C4-2B (cell line): ENCODE measurements at regions not wholly inside any gene's neighbourhood (a gene's known extent, or its start where the extent isn't known, plus 50 kb on each side); places are given as distances from the start of the nearest gene placed in this dataset.

ENCODE experiments used
- H3K27ac ChIP-seq: fragments of 450-650 bp; 2 replicates; pipeline ENCODE4 v1.5.1; 2017
- ZFX ChIP-seq: fragments of 450-650 bp; IDR thresholded peaks from 2 replicates; pipeline ENCODE4 v1.6.1; 2017
- TF ChIP-seq, protein P1 (sequence below): fragments of 450-650 bp; conservative IDR thresholded peaks from 2 replicates; pipeline ENCODE4 v1.5.1; 2017; ENCODE audit warnings: mild to moderate bottlenecking

- no peak overlapping the region for H3K27ac ChIP-seq
- no peak for TF ChIP-seq ZFX
- TF ChIP-seq, protein P1, sequence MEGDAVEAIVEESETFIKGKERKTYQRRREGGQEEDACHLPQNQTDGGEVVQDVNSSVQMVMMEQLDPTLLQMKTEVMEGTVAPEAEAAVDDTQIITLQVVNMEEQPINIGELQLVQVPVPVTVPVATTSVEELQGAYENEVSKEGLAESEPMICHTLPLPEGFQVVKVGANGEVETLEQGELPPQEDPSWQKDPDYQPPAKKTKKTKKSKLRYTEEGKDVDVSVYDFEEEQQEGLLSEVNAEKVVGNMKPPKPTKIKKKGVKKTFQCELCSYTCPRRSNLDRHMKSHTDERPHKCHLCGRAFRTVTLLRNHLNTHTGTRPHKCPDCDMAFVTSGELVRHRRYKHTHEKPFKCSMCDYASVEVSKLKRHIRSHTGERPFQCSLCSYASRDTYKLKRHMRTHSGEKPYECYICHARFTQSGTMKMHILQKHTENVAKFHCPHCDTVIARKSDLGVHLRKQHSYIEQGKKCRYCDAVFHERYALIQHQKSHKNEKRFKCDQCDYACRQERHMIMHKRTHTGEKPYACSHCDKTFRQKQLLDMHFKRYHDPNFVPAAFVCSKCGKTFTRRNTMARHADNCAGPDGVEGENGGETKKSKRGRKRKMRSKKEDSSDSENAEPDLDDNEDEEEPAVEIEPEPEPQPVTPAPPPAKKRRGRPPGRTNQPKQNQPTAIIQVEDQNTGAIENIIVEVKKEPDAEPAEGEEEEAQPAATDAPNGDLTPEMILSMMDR, result no peak
These were observed 496.9 kb upstream of the CAMK1G start for GRCh38 chr1:209086486-209087192.

DNA sequence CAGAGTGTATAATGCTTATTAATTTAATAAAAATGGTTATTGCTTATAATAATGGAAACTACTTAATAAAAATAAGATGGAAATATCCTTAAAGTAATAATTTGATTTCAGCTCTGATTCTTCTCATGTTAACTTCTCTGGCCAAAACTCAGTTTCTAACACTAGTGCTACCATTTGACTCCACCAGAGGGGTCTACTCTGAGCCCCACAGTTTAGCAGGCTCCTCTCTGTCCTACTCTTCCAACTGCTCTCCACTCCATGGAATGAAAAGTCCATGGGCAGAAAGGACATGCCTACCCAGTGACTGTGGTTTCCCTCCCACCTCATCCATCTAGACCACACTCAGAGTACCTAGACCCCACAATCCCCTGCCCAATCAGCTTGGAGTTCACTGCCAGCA is 489.1 kb upstream of the CAMK1G start:
- TF ChIP-seq, protein P1, result no peak
- TF ChIP-seq ZFX, result no peak
- no peak overlapping the region for H3K27ac ChIP-seq

GRCh38 chr1:209095627-209096595 is 487.6 kb upstream of the CAMK1G start:
- TF ChIP-seq, protein P1, result no peak
- TF ChIP-seq ZFX, result no peak
- no peak overlapping the region for H3K27ac ChIP-seq

- H3K27ac ChIP-seq, result no peak overlapping the region
- TF ChIP-seq, protein P1, result no peak
These were observed 483.1 kb upstream of the CAMK1G start for GRCh38 chr1:209100460-209100859.

- TF ChIP-seq, protein P1, result no peak
- TF ChIP-seq ZFX, result no peak
These were observed 482.4 kb upstream of the CAMK1G start for GRCh38 chr1:209101106-209101505.

DNA sequence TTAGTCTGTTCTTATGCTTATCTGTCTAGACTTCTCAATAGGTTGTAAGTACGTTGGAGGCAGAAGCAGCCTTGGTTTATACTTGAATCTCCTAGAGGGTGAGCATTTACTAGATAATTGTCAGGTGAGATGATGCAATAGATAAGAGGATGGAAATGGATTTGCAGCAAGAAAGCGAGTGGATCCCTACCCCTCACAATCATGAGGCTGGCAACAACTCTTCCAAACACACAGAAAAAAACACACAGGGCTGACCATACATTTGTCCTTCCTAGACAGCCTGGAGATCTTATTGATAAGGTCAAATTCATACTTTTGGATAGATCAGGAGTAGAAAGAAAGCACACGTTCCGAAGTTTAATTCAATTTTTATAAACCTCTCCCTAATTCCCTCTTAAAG is 481.4 kb upstream of the CAMK1G start:
- no peak overlapping the region for H3K27ac ChIP-seq
- no peak for TF ChIP-seq ZFX
- TF ChIP-seq, protein P1, result no peak

More at GRCh38 chr1:209101106-209101505, 482.4 kb upstream of the CAMK1G start:
- H3K27ac ChIP-seq, result no peak overlapping the region

- no peak overlapping the region for H3K27ac ChIP-seq
- TF ChIP-seq, protein P1, result no peak
- no peak for TF ChIP-seq ZFX
These were observed 481.0 kb upstream of the CAMK1G start for GRCh38 chr1:209102531-209102930.
